Smooth muscle cell (in vitro differentiated cells): ENCODE measurements at regions not wholly inside any gene's neighbourhood (a gene's known extent, or its start where the extent isn't known, plus 50 kb on each side); places are given as distances from the start of the nearest gene placed in this dataset.

Experiments used
- DNase-seq: peaks from one replicate; lab custom pipeline; 2025; ENCODE audit not compliant: unreplicated experiment; lab: John Stamatoyannopoulos, UW
- H2AFZ ChIP-seq: fragments of 200-600 bp; sonication (generic); 2 replicates; pipeline ENCODE4 v1.6.0; 2016; ENCODE audit warnings: antibody characterized with exemption, low read depth, mild to moderate bottlenecking
- H3F3A ChIP-seq: fragments of 200-600 bp; sonication (generic); 2 replicates; pipeline ENCODE4 v1.6.0; 2017; ENCODE audit warnings: antibody characterized with exemption, low read depth
- H3K27ac ChIP-seq: fragments of 200-600 bp; sonication (generic); 2 replicates; pipeline ENCODE4 v1.5.1; 2016; ENCODE audit warnings: low read depth, mild to moderate bottlenecking
- H3K27me3 ChIP-seq: fragments of 200-600 bp; sonication (generic); 2 replicates; pipeline ENCODE4 v1.6.1; 2016; ENCODE audit warnings: low read depth, mild to moderate bottlenecking
- H3K36me3 ChIP-seq: fragments of 200-600 bp; sonication (generic); 2 replicates; pipeline ENCODE4 v1.5.1; 2016; ENCODE audit warnings: low read depth
- H3K4me1 ChIP-seq: fragments of 200-600 bp; sonication (generic); 2 replicates; pipeline ENCODE4 v1.5.1; 2016; ENCODE audit warnings: low read depth
- H3K4me2 ChIP-seq: fragments of 200-600 bp; sonication (generic); 2 replicates; pipeline ENCODE4 v1.6.0; 2016; ENCODE audit warnings: mild to moderate bottlenecking
- H3K4me3 ChIP-seq: fragments of 200-600 bp; sonication (generic); 2 replicates; pipeline ENCODE4 v1.5.1; 2016; ENCODE audit warnings: mild to moderate bottlenecking
- H3K79me2 ChIP-seq: fragments of 200-600 bp; sonication (generic); 2 replicates; pipeline ENCODE4 v1.6.0; 2016; ENCODE audit warnings: low read depth, mild to moderate bottlenecking
- H3K9ac ChIP-seq: fragments of 200-600 bp; sonication (generic); 2 replicates; pipeline ENCODE4 v1.6.0; 2016; ENCODE audit warnings: low read depth
- H3K9me3 ChIP-seq: fragments of 200-600 bp; sonication (generic); replicated peaks from 2 replicates; pipeline ENCODE4 v1.5.1; 2016; ENCODE audit warnings: low read depth
- H4K20me1 ChIP-seq: fragments of 200-600 bp; sonication (generic); 2 replicates; pipeline ENCODE4 v1.6.0; 2016; ENCODE audit warnings: low read depth
- CTCF ChIP-seq: fragments of 200-600 bp; sonication (generic); IDR thresholded peaks from 2 replicates; pipeline ENCODE4 v1.5.1; 2017; ENCODE audit warnings: borderline replicate concordance, mild to moderate bottlenecking, antibody characterized with exemption; ENCODE audit not compliant: insufficient read depth, poor library complexity, severe bottlenecking
- WGBS: methylation state at CpG from one replicate; pipeline ENCODE4 v1.1.7; 2016; ENCODE audit warnings: low lambda C conversion rate; 5-methylcytosine and 5-hydroxymethylcytosine counted together

- no peak overlapping the region for H3K4me2 ChIP-seq
- H4K20me1 ChIP-seq: no peaks in the 10 kb centered on the region
- H3K79me2 ChIP-seq: no peaks in the 10 kb centered on the region
- no peak overlapping the region for H3K27ac ChIP-seq
- H2AFZ ChIP-seq: no peak overlapping the region
- H3K9me3 ChIP-seq: no peaks in the 10 kb centered on the region
- no peak overlapping the region for H3K4me3 ChIP-seq
- WGBS: 100% methylated on average over 2 of the region's 2 CpGs
- DNase-seq: no peak
- no peak for TF ChIP-seq CTCF
- no peaks in the 10 kb centered on the region for H3F3A ChIP-seq
- H3K4me1 ChIP-seq: no peaks in the 10 kb centered on the region
- no peaks in the 10 kb centered on the region for H3K27me3 ChIP-seq
- H3K36me3 ChIP-seq: no peaks in the 10 kb centered on the region
- H3K9ac ChIP-seq: no peak overlapping the region
Observed at GRCh38 chr6:54772610-54773009, 74.0 kb upstream of the FAM83B start.

- no peaks in the 10 kb centered on the region for H3K36me3 ChIP-seq
- no peak overlapping the region for H3K4me2 ChIP-seq
- no peak overlapping the region for H3K27ac ChIP-seq
- H3K4me3 ChIP-seq: no peak overlapping the region
- DNase-seq: no peak
- no peak for TF ChIP-seq CTCF
- H2AFZ ChIP-seq: no peak overlapping the region
- H3K27me3 ChIP-seq: no peaks in the 10 kb centered on the region
- H3K79me2 ChIP-seq: no peaks in the 10 kb centered on the region
- H3K4me1 ChIP-seq: no peaks in the 10 kb centered on the region
- H3K9me3 ChIP-seq: no peaks in the 10 kb centered on the region
- H4K20me1 ChIP-seq: no peaks in the 10 kb centered on the region
- WGBS: 90% methylated on average over 1 of the region's 1 CpG
- no peak overlapping the region for H3K9ac ChIP-seq
- no peaks in the 10 kb centered on the region for H3F3A ChIP-seq
Observed at GRCh38 chr6:54775576-54775975, 71.0 kb upstream of the FAM83B start.

GRCh38 chr6:54776891-54777290, 69.7 kb upstream of the FAM83B start:
- no peaks in the 10 kb centered on the region for H3K27me3 ChIP-seq
- TF ChIP-seq CTCF: no peak
- H3K4me1 ChIP-seq: no peaks in the 10 kb centered on the region
- H3K4me3 ChIP-seq: no peak overlapping the region
- H4K20me1 ChIP-seq: no peaks in the 10 kb centered on the region
- H3K9ac ChIP-seq: no peak overlapping the region
- H2AFZ ChIP-seq: no peak overlapping the region
- WGBS: 100% methylated on average over 1 of the region's 1 CpG
- no peak for DNase-seq
- no peaks in the 10 kb centered on the region for H3K9me3 ChIP-seq
- no peaks in the 10 kb centered on the region for H3K79me2 ChIP-seq
- H3K4me2 ChIP-seq: no peak overlapping the region
- H3F3A ChIP-seq: no peaks in the 10 kb centered on the region
- no peak overlapping the region for H3K27ac ChIP-seq
- no peaks in the 10 kb centered on the region for H3K36me3 ChIP-seq

GRCh38 chr6:54778731-54779130, 67.8 kb upstream of the FAM83B start:
- TF ChIP-seq CTCF: no peak
- H2AFZ ChIP-seq: no peak overlapping the region
- no peaks in the 10 kb centered on the region for H3K4me1 ChIP-seq
- no peak for DNase-seq
- no peaks in the 10 kb centered on the region for H3K79me2 ChIP-seq
- no peak overlapping the region for H3K4me3 ChIP-seq
- H3K9ac ChIP-seq: no peak overlapping the region
- H3F3A ChIP-seq: no peaks in the 10 kb centered on the region
- H4K20me1 ChIP-seq: no peaks in the 10 kb centered on the region
- no peak overlapping the region for H3K27ac ChIP-seq
- no peaks in the 10 kb centered on the region for H3K9me3 ChIP-seq
- no peaks in the 10 kb centered on the region for H3K36me3 ChIP-seq
- H3K4me2 ChIP-seq: no peak overlapping the region
- H3K27me3 ChIP-seq: no peaks in the 10 kb centered on the region
